NCI-H510A (cell line): ENCODE measurements at regions not wholly inside any gene's neighbourhood (a gene's known extent, or its start where the extent isn't known, plus 50 kb on each side); places are given as distances from the start of the nearest gene placed in this dataset.

Experiments used
- DNase-seq: peaks from one replicate; lab custom pipeline; 2025; lab: John Stamatoyannopoulos, UW

GRCh38 chr7:25515633-25516275, 287.5 kb upstream of the NPVF start:
- no peak for DNase-seq

GRCh38 chr7:25517906-25518305, 289.6 kb upstream of the NPVF start:
- DNase-seq, result no peak

GRCh38 chr7:25520017-25520416, 291.7 kb upstream of the NPVF start:
- no peak for DNase-seq

GRCh38 chr7:25520516-25520915, 292.2 kb upstream of the NPVF start:
- DNase-seq, result no peak

- DNase-seq, result no peak
Measured at GRCh38 chr7:25521236-25521635, 292.9 kb upstream of the NPVF start.

- DNase-seq, result no peak
Measured at GRCh38 chr7:25522727-25523126, 294.4 kb upstream of the NPVF start.

- no peak for DNase-seq
Measured at GRCh38 chr7:25527665-25528170, 299.4 kb upstream of the NPVF start.

GRCh38 chr7:25529320-25529719, 301.0 kb upstream of the NPVF start:
- no peak for DNase-seq

GRCh38 chr7:25536851-25537250, 308.6 kb upstream of the NPVF start:
- no peak for DNase-seq

- no peak for DNase-seq
Measured at GRCh38 chr7:25537662-25538375, 309.5 kb upstream of the NPVF start.

- DNase-seq, result no peak
Measured at GRCh38 chr7:25541094-25541821, 313.0 kb upstream of the NPVF start.

GRCh38 chr7:25541877-25542276, 313.6 kb upstream of the NPVF start:
- no peak for DNase-seq

GRCh38 chr7:25543210-25543609, 314.9 kb upstream of the NPVF start:
- DNase-seq, result no peak

GRCh38 chr7:25543798-25544197, 315.5 kb upstream of the NPVF start:
- DNase-seq, result no peak

- DNase-seq, result no peak
Measured at GRCh38 chr7:25544254-25544653, 316.0 kb upstream of the NPVF start.

- DNase-seq, result no peak
Measured at GRCh38 chr7:25545124-25546008, 317.1 kb upstream of the NPVF start.

- no peak for DNase-seq
Measured at GRCh38 chr7:25546306-25546705, 318.0 kb upstream of the NPVF start.

- DNase-seq, result no peak
Measured at GRCh38 chr7:25549271-25549921, 321.1 kb upstream of the NPVF start.

- no peak for DNase-seq
Measured at GRCh38 chr7:25550149-25550548, 321.9 kb upstream of the NPVF start.

GRCh38 chr7:25552998-25553397, 324.7 kb upstream of the NPVF start:
- DNase-seq, result no peak

- DNase-seq, result no peak
Measured at GRCh38 chr7:25553580-25554291, 325.4 kb upstream of the NPVF start.
